DND-41 (cell line): ENCODE measurements at regions not wholly inside any gene's neighbourhood (a gene's known extent, or its start where the extent isn't known, plus 50 kb on each side); places are given as distances from the start of the nearest gene placed in this dataset.

Source experiments
- EZH2 ChIP-seq: IDR thresholded peaks from 3 replicates; pipeline ENCODE4 v1.6.1; 2012; ENCODE audit warnings: borderline replicate concordance, low read depth, mild to moderate bottlenecking, moderate library complexity, low read length, inconsistent platforms; ENCODE audit not compliant: severe bottlenecking
- TF ChIP-seq, protein P1 (sequence below): IDR thresholded peaks from 2 replicates; pipeline ENCODE4 v1.5.1; 2012; ENCODE audit warnings: borderline replicate concordance, low read length, moderate library complexity, mild to moderate bottlenecking; ENCODE audit not compliant: poor library complexity, severe bottlenecking; ENCODE audit errors: extremely low read depth

DNA sequence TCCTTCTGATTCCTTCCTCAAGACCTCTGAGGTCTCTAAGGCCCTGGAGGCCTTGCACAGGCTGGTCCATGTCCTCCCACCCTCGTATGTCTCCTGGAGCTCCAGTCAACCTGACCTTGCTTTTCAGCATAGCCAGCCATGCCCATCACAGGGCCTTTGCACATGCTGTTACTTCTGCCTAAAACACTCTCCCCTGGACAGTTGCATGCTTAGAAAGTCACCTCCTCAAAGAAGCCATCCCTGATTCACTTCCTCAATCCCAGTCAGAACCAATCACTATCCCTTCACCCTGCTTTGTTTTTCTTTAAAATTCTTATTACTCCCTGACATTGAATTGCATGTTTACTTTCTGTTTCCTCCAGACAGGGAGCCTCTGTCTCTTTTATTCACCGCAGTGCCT, 322.1 kb upstream of the CCL2 start:
- TF ChIP-seq, protein P1, sequence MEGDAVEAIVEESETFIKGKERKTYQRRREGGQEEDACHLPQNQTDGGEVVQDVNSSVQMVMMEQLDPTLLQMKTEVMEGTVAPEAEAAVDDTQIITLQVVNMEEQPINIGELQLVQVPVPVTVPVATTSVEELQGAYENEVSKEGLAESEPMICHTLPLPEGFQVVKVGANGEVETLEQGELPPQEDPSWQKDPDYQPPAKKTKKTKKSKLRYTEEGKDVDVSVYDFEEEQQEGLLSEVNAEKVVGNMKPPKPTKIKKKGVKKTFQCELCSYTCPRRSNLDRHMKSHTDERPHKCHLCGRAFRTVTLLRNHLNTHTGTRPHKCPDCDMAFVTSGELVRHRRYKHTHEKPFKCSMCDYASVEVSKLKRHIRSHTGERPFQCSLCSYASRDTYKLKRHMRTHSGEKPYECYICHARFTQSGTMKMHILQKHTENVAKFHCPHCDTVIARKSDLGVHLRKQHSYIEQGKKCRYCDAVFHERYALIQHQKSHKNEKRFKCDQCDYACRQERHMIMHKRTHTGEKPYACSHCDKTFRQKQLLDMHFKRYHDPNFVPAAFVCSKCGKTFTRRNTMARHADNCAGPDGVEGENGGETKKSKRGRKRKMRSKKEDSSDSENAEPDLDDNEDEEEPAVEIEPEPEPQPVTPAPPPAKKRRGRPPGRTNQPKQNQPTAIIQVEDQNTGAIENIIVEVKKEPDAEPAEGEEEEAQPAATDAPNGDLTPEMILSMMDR = no peak
- TF ChIP-seq EZH2 = no peak
